Endometrial microvascular endothelial cells (primary cell): ENCODE measurements at regions not wholly inside any gene's neighbourhood (a gene's known extent, or its start where the extent isn't known, plus 50 kb on each side); places are given as distances from the start of the nearest gene placed in this dataset.

ENCODE experiments used
- in situ Hi-C: cut with HindIII; loops from 2 replicates; pipeline ENCODE4 v1.10.0; 2017; ENCODE audit warnings: low sequenced_read_pairs, low pct_unique_long_range_greater_than_20kb; ENCODE audit errors: inconsistent ontology term

DNA sequence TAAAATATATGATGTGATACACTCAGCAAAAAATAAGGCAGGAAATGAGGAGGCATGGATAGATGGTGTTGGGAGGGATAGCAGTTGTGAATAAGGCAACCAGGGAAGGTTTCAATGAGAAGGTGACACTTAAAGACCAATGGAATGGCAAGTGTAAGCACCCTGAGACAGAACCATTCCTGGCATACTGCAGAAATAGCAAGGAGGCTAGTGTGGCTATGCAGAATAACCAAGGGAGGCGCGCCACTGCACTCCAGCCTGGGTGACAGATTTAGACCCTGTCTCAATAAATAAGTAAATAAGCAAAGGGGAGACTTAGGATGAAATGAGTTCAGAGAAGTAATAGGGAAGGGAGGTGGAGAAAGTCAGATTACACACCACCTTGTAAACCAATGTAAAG lies 113.9 kb downstream of the TOMM20 start:
- in situ Hi-C loops: no loop called here

DNA sequence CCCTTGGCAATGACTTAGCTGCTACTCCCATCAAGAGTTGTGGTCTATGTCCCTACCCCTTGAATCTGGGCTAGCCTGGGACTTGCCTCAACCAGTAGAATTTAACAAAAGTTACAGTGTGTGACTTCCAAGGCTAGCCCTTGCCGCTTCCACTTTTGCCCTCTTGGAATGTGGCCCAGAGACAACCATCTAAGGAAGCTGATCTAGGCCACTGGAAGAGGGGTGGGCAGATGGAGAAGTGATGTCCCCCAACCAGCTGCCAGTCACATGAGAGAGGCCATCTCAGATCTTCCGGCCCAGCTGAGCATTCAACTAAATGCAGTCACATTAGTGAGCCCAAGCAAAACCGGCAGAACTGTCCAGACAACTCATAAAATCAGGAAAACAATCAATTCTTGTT lies 115.1 kb downstream of the TOMM20 start:
- in situ Hi-C loops: no loop called here

DNA sequence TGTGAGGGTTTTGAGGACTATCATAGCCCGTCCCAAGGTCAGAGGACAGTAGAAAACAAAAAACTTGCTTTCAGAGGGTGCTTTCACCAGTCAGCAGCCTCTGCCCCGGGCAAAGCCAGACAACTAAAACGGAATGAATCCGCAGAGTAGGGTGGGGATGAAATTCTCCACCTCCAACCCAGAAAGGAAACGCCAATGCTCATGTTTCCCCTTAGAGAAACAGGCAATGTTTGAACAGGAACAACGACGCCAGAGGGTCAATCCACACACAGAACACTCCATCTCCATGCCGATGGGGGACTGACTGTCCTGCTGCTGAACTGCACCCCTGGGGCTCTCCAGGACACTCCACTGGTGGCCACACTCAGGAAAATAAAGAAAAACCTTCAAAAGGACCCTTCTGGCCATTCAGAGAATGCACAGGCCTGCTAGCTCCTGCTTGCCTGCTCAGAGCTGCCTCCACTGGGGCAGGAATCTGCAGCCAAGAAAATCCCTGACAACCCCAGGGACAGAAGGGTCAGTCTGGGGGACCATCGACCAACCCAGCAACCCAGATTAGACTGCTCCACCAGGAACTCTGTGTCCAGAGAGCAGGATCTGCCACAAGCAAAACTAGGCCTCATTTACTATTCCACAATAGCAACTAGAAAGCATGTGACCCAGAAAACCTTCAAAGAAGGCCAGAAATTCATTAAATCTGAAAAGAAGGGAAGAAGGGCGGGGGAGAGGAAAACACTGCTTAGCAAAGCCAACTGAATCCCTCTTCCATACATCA lies 116.0 kb downstream of the TOMM20 start:
- in situ Hi-C loops: no loop called here

DNA sequence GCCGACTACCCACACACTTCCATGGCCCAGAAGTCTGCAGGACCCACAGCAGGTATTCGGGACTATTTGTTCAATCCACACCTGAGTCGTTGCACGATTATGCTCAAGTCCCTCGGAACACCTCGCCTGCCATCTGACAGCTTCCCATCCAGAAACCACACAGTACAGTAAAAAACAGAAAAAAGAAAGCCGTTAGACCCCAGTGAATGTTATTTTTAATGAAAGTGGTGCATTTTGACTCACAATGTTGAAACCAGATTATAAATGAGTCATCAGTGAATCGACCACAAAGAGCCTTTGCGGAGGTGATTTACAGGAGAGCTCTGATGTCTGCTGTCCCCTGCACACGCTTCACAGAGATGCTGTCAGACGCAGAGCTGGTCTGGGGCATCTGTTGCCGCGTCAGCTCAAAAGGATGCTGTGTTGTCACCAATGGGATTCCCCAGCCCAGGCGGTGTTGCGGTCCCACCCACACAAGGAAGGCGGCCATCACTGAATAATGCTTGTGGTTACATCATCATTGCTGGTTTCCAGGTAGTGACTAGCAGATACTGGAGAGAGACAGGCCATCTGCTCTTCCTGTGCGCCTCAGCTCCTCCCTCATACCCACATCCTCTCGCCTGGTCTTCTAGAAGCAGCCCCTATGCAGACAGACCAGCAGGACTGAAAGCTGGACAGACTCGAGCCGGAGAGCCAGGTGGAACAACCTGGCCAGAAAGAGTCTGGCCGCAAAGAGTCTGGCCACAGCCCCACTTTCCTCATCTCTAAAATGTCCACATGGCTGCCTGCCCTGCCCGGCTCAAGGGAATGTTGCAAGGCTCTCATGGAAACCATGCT lies 116.8 kb downstream of the TOMM20 start:
- in situ Hi-C loops: no loop called here

GRCh38 chr1:235011064-235011598 lies 117.5 kb downstream of the TOMM20 start:
- in situ Hi-C loops: no loop called here

- in situ Hi-C loops: no loop called here
Measured at GRCh38 chr1:235009561-235010306, 118.9 kb downstream of the TOMM20 start.

- in situ Hi-C loops: no loop called here
Measured at GRCh38 chr1:235009074-235009473, 119.6 kb downstream of the TOMM20 start.

GRCh38 chr1:235008239-235008638 lies 120.4 kb downstream of the TOMM20 start:
- in situ Hi-C loops: no loop called here

GRCh38 chr1:235006816-235007215 lies 121.8 kb downstream of the TOMM20 start:
- in situ Hi-C loops: no loop called here

DNA sequence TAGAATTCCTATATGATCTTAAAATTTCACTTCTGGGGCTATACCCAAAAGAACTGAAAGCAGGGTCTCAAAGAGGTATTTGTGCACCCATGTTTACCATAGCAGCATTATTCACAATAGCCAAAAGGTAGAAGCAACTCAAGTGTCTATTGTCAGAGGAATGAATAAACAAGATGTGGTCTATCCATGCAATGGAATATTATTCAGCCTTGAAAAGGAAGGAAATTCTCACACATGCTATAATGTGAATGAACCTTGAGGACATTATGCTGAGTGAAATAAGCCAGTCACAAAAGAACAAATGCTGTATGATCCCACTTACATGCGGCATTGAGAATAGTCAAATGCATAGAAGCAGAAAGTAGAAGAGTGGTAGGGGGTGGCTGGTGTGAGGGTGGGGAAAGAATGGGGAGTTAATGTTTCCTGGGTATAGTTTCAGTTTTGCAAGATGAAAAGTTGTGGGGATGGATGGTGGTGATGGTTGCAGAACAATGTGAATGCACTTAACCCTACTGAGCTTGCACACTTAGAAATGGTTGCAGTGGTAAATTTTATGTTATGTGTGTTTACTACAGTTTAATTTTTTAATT lies 122.4 kb downstream of the TOMM20 start:
- in situ Hi-C loops: no loop called here

- in situ Hi-C loops: no loop called here
Measured at GRCh38 chr1:235004840-235005391, 123.7 kb downstream of the TOMM20 start.

- in situ Hi-C loops: no loop called here
Measured at GRCh38 chr1:235004276-235004675, 124.4 kb downstream of the TOMM20 start.

DNA sequence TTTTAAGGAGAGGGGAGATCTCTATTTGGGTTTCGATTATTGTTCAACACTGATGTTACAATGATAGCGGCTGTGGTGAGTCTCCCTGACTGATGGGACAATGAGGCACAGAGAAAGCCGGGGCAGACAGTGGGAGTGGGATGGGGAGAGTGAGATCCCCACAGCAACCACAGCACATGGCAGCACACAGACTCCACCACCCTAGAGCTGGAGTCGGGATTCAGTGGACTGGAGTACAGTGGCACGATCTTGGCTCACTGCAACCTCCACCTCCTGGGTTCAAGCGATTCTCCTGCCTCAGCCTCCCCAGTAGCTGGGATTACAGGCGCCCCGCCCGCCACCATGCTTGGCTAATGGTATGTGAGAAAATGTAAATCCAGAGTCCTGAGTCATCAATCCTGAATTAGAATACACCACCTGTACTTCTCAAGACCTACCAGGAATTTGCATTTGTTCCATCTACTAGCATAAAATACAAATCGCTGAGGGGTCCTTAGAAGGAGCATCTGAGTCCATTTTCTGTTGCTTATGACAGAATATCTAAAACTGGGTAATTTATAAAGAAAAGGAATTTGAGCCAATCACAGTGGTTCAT lies 125.8 kb downstream of the TOMM20 start:
- in situ Hi-C loops: no loop called here

DNA sequence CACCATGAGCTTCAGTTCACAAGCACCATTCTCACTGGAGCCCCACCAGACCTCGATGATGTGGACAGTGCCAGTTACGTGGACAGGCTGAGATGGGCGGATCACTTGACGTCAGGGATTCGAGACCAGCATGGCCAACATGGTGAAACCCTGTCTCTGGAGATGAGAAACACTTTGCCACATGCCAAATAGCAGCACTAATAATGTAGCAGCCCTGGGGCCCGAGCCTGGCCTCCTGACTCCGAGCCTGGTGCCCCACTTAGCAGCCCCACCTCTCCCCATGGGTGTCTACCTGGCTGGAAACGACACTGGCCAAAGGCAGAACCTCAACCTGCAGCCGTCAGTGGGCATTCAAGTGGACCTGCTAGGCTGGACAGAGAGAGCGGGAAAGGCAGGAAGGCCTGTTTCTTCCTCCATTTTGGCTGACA lies 129.1 kb downstream of the TOMM20 start:
- in situ Hi-C loops: loop anchor here (25.0 kb wide), 1 partner anchor 387 kb away; the partner anchor contains the start of gene IRF2BP2

- in situ Hi-C loops: loop anchor here (25.0 kb wide), 1 partner anchor 386 kb away; the partner anchor contains the start of gene IRF2BP2
Measured at GRCh38 chr1:234997896-234998741, 130.5 kb downstream of the TOMM20 start.

DNA sequence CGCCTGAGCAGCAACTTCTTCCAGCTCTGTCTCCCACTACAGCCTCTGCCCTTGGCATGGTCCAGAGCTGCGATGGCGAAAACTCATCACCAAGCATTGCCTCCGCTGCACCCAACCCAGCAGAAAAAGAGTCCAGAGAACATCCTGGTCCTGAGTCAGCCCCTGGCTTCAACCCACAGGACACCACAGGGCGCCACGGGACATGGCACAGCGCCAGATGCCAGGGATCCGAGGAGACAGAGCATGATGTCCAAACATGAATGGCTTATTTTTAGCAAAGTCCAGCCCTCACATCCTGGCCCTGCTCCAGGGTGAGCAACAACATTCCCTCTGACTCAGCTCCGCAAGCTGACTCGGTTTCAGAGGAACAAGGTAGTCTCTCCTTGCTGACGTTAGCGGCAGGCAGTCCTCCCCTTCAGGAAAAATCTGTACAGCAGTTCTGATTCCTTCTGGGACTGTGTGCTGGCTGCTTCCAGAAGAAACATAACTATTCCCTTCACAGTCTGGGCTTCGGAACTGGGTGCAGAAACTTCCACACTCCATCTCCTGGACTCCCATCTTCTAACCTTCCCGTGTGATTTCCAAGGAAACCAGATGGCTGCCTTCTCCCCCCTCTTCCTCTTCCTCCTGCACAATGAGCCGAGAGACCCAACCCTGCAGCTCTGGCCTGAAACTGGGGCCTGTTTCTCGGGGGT lies 131.3 kb downstream of the TOMM20 start:
- in situ Hi-C loops: loop anchor here (25.0 kb wide), 1 partner anchor 385 kb away; the partner anchor contains the start of gene IRF2BP2
